IMR-90 (cell line): ENCODE measurements at regions not wholly inside any gene's neighbourhood (a gene's known extent, or its start where the extent isn't known, plus 50 kb on each side); places are given as distances from the start of the nearest gene placed in this dataset.

Experiments
- ATAC-seq: fragments of 200-7000 bp; cut with Tn5 transposase; 2 replicates; pipeline ENCODE4 v1.9.1; 2020; ENCODE audit warnings: low read depth, mild to moderate bottlenecking, moderate library complexity
- BruUV-seq: library from RNA; stranded (reverse); fragments of 400-500 nt; replicated peaks from 2 replicates; lab custom pipeline; 2021; lab: Mats Ljungman, UMichigan
- CTCF ChIA-PET: fragments of 300-600 bp; formaldehyde crosslinking; extraction: SDS; loops from one replicate; lab custom pipeline; 2021; ENCODE audit warnings: antibody characterized with exemption; lab: Yijun Ruan, JAX
- POLR2A ChIA-PET: fragments of 300-600 bp; sonication (Branson Sonifier 250); formaldehyde crosslinking; loops from one replicate; lab custom pipeline; 2022; ENCODE audit warnings: antibody characterized with exemption; ENCODE audit not compliant: unreplicated experiment; lab: Charles Lee
- DNase-seq: peaks from one replicate; pipeline ENCODE4 v3.0.0; 2013
- H2AFZ ChIP-seq: replicated peaks from 2 replicates; pipeline ENCODE3; 2013; ENCODE audit warnings: low read length, mild to moderate bottlenecking; ENCODE audit not compliant: poor library complexity
- H2AK5ac ChIP-seq: 2 replicates; pipeline ENCODE4 v1.6.1; 2013; ENCODE audit warnings: low read depth, low read length, inconsistent platforms
- H2AK9ac ChIP-seq: replicated peaks from 2 replicates; pipeline ENCODE3; 2013; ENCODE audit warnings: mild to moderate bottlenecking, low read depth, low read length, moderate library complexity; ENCODE audit not compliant: poor library complexity
- H2BK120ac ChIP-seq: 2 replicates; pipeline ENCODE4 v1.6.1; 2013; ENCODE audit warnings: low read depth, low read length, inconsistent platforms
- H2BK15ac ChIP-seq: 3 replicates; pipeline ENCODE4 v1.6.1; 2013; ENCODE audit warnings: low read depth, low read length, inconsistent platforms
- H2BK20ac ChIP-seq: 2 replicates; pipeline ENCODE4 v1.6.1; 2013; ENCODE audit warnings: low read depth, mild to moderate bottlenecking, inconsistent platforms, low read length, moderate library complexity
- H2BK5ac ChIP-seq: 2 replicates; pipeline ENCODE4 v1.6.1; 2013; ENCODE audit warnings: mild to moderate bottlenecking, low read depth, low read length, inconsistent platforms; ENCODE audit not compliant: poor library complexity, severe bottlenecking
- H3K14ac ChIP-seq: replicated peaks from 2 replicates; pipeline ENCODE4 v1.6.1; 2013; ENCODE audit warnings: low read depth, low read length, inconsistent platforms
- H3K18ac ChIP-seq: 2 replicates; pipeline ENCODE4 v1.6.1; 2013; ENCODE audit warnings: low read depth, low read length, control low read depth
- H3K23ac ChIP-seq: 2 replicates; pipeline ENCODE4 v1.6.1; 2013; ENCODE audit warnings: low read depth, low read length, inconsistent platforms
- H3K27ac ChIP-seq: 2 replicates; pipeline ENCODE4 v1.5.1; 2013; ENCODE audit warnings: mild to moderate bottlenecking, control low read depth, low read length; ENCODE audit not compliant: insufficient read depth
- H3K27me3 ChIP-seq: 2 replicates; pipeline ENCODE4 v1.6.1; 2013; ENCODE audit warnings: low read length; ENCODE audit not compliant: control insufficient read depth, insufficient read depth
- H3K36me3 ChIP-seq: 2 replicates; pipeline ENCODE4 v1.6.1; 2013; ENCODE audit warnings: low read length, mixed read lengths; ENCODE audit not compliant: control insufficient read depth, insufficient read depth
- H3K4ac ChIP-seq: 2 replicates; pipeline ENCODE4 v1.6.1; 2013; ENCODE audit warnings: low read depth, low read length, inconsistent platforms
- H3K4me1 ChIP-seq: 2 replicates; pipeline ENCODE4 v1.6.1; 2013; ENCODE audit warnings: low read length, mixed read lengths; ENCODE audit not compliant: control insufficient read depth, insufficient read depth
- H3K4me2 ChIP-seq: 2 replicates; pipeline ENCODE4 v1.6.1; 2013; ENCODE audit warnings: low read depth, mild to moderate bottlenecking, control low read depth, low read length, moderate library complexity
- H3K4me3 ChIP-seq: 2 replicates; pipeline ENCODE4 v1.5.1; 2013; ENCODE audit warnings: low read depth, mild to moderate bottlenecking, control low read depth, low read length, moderate library complexity; ENCODE audit not compliant: insufficient read depth
- H3K56ac ChIP-seq: 2 replicates; pipeline ENCODE4 v1.6.1; 2013; ENCODE audit warnings: low read length, inconsistent platforms; ENCODE audit not compliant: insufficient read depth; ENCODE audit errors: extremely low read depth
- H3K79me1 ChIP-seq, 2 experiments: 2 replicates each; pipeline ENCODE4 v1.6.1; 2013; ENCODE audit warnings: low read length in 2 of 2, inconsistent platforms in 1 of 2, low read depth in 1 of 2
- H3K9ac ChIP-seq: 2 replicates; pipeline ENCODE4 v1.6.1; 2013; ENCODE audit warnings: low read depth, low read length, control low read depth
- H3K9me1 ChIP-seq: 2 replicates; pipeline ENCODE4 v1.6.1; 2013; ENCODE audit warnings: low read length, inconsistent platforms; ENCODE audit not compliant: insufficient read depth
- H3K9me3 ChIP-seq: 2 replicates; pipeline ENCODE4 v1.6.1; 2013; ENCODE audit warnings: low read length; ENCODE audit not compliant: control insufficient read depth, insufficient read depth
- H4K20me1 ChIP-seq: 2 replicates; pipeline ENCODE4 v1.6.1; 2013; ENCODE audit warnings: low read length, inconsistent platforms; ENCODE audit not compliant: insufficient read depth
- H4K5ac ChIP-seq: 2 replicates; pipeline ENCODE4 v1.6.1; 2013; ENCODE audit warnings: mild to moderate bottlenecking, low read depth, low read length, control low read depth
- H4K8ac ChIP-seq, 2 experiments: 2 replicates each; pipeline ENCODE4 v1.6.1; 2013; ENCODE audit warnings: low read depth in 2 of 2, low read length in 2 of 2, control low read depth in 1 of 2, inconsistent platforms in 1 of 2
- H4K91ac ChIP-seq: 2 replicates; pipeline ENCODE4 v1.6.1; 2013; ENCODE audit warnings: low read depth, low read length, inconsistent platforms; ENCODE audit not compliant: insufficient read depth
- BHLHE40 ChIP-seq: fragments of 150-350 bp; IDR thresholded peaks from 2 replicates; pipeline ENCODE4 v1.6.1; 2016; ENCODE audit warnings: mild to moderate bottlenecking, low read depth, low read length
- CEBPB ChIP-seq: IDR thresholded peaks from 2 replicates; pipeline ENCODE4 v1.6.1; 2012; ENCODE audit warnings: low read depth, low read length, improper control_type of control experiment
- CHD1 ChIP-seq: IDR thresholded peaks from 2 replicates; pipeline ENCODE4 v1.6.1; 2012; ENCODE audit warnings: low read depth, low read length, improper control_type of control experiment
- FOS ChIP-seq: fragments of 150-350 bp; IDR thresholded peaks from 2 replicates; pipeline ENCODE4 v1.6.1; 2016; ENCODE audit warnings: low read depth, low read length
- MAZ ChIP-seq: IDR thresholded peaks from 2 replicates; pipeline ENCODE4 v1.6.1; 2012; ENCODE audit warnings: low read depth, mild to moderate bottlenecking, low read length, improper control_type of control experiment, moderate library complexity, borderline replicate concordance
- MXI1 ChIP-seq: IDR thresholded peaks from 2 replicates; pipeline ENCODE4 v1.6.1; 2012; ENCODE audit warnings: low read depth, mild to moderate bottlenecking, low read length, moderate library complexity, borderline replicate concordance
- NFE2L2 ChIP-seq: fragments of 150-350 bp; IDR thresholded peaks from 2 replicates; pipeline ENCODE4 v1.6.1; 2016; ENCODE audit warnings: low read depth, mild to moderate bottlenecking, low read length
- POLR2A ChIP-seq: IDR thresholded peaks from 2 replicates; pipeline ENCODE4 v1.6.1; 2012; ENCODE audit warnings: mild to moderate bottlenecking, low read depth, low read length
- RAD21 ChIP-seq: IDR thresholded peaks from 2 replicates; pipeline ENCODE4 v1.6.1; 2012; ENCODE audit warnings: low read length, improper control_type of control experiment
- RCOR1 ChIP-seq: IDR thresholded peaks from 2 replicates; pipeline ENCODE4 v1.6.1; 2012; ENCODE audit warnings: mild to moderate bottlenecking, low read length, improper control_type of control experiment; ENCODE audit not compliant: insufficient replicate concordance
- RFX5 ChIP-seq: IDR thresholded peaks from 2 replicates; pipeline ENCODE4 v1.8.0; 2012; ENCODE audit warnings: low read depth, mild to moderate bottlenecking, low read length, moderate library complexity
- SMC3 ChIP-seq: fragments of 150-350 bp; IDR thresholded peaks from 2 replicates; pipeline ENCODE4 v1.6.1; 2016; ENCODE audit warnings: low read depth, mild to moderate bottlenecking, antibody characterized with exemption, low read length, moderate library complexity
- dilution Hi-C: fragments of 300-500 bp; cut with HindIII; formaldehyde crosslinking; loops from one replicate; pipeline ENCODE4 v1.14.3; 2018; ENCODE audit warnings: low sequenced_read_pairs; ENCODE audit not compliant: unreplicated experiment
- in situ Hi-C: fragments of 300-500 bp; cut with MboI; formaldehyde crosslinking; loops from 3 replicates; pipeline ENCODE4 v1.14.3; 2019; ENCODE audit warnings: low sequenced_read_pairs, inconsistent platforms, mixed read lengths
- intact Hi-C: fragments of 100-400 bp; cut with micrococcal nuclease; formaldehyde crosslinking; loops from 2 replicates; pipeline ENCODE4 v1.10.0; 2022
- TF ChIP-seq, protein P1 (sequence below): conservative IDR thresholded peaks from 2 replicates; pipeline ENCODE4 v1.5.1; 2012; ENCODE audit warnings: mild to moderate bottlenecking, low read depth, low read length, improper control_type of control experiment
- TF ChIP-seq, protein P2 (sequence below): fragments of 150-350 bp; IDR thresholded peaks from 2 replicates; pipeline ENCODE4 v1.6.1; 2016; ENCODE audit warnings: low read depth, mild to moderate bottlenecking, low read length, moderate library complexity, borderline replicate concordance
- TF ChIP-seq, protein P3 (sequence below): fragments of 150-350 bp; IDR thresholded peaks from 2 replicates; pipeline ENCODE4 v1.6.1; 2017; ENCODE audit warnings: mild to moderate bottlenecking, antibody characterized with exemption, low read length, low read depth

DNA sequence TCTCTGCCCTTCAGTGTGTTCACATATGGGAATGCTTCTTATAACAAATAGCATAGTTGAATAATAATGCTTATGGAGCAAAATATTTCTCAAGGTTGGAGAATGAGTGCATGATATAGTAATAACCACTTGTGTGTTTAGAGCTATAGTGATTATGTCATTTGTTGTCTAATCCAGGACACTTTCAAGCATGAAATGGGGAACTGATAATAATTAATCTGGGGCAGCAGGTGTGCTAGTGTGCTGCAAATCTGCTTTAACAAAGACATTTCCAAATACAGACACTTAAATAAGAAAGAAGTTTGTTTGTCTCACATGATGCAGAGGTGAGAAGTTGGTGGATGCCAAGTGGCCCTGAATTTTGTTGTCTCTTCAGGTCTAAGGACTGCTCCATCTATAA, 579.3 kb upstream of the GRM7 start:
- POLR2A ChIA-PET = no interaction called here

More for the DNA sequence above, 579.3 kb upstream of the GRM7 start:
- H2AK5ac ChIP-seq = no peak overlapping the region
- no peak overlapping the region for H3K4ac ChIP-seq
- H2BK20ac ChIP-seq = no peak overlapping the region
- no peaks in the 10 kb centered on the region for H4K20me1 ChIP-seq
- no peak overlapping the region for H3K9ac ChIP-seq
- H3K14ac ChIP-seq = no peak overlapping the region
- no peak overlapping the region for H3K4me2 ChIP-seq
- H3K18ac ChIP-seq = no peak overlapping the region
- no peak overlapping the region for H2BK5ac ChIP-seq
- no peak for DNase-seq
- no peak overlapping the region for H4K8ac ChIP-seq
- no peaks in the 10 kb centered on the region for H3K9me1 ChIP-seq
- dilution Hi-C loops = no loop called here
- H3K9me3 ChIP-seq = peaks cover 15% of the 10 kb centered on the region
- no peak for ATAC-seq
- no peak overlapping the region for H2AFZ ChIP-seq
- no peak overlapping the region for H2BK120ac ChIP-seq
- no peak overlapping the region for H2AK9ac ChIP-seq
- no peaks in the 10 kb centered on the region for H3K4me1 ChIP-seq
- no peak overlapping the region for H2BK15ac ChIP-seq
- H4K5ac ChIP-seq = no peak overlapping the region
- H3K79me1 ChIP-seq = no peaks in the 10 kb centered on the region
- no peak overlapping the region for H4K91ac ChIP-seq
- no peaks in the 10 kb centered on the region for H3K36me3 ChIP-seq
- H3K56ac ChIP-seq = no peak overlapping the region
- no peak overlapping the region for H3K27ac ChIP-seq
- no peak overlapping the region for H3K23ac ChIP-seq
- intact Hi-C loops = no loop called here
- in situ Hi-C loops = no loop called here
- BruUV-seq = no TSS peak
- CTCF ChIA-PET = no interaction called here
- H3K4me3 ChIP-seq = no peak overlapping the region
- TF ChIP-seq, protein P1, sequence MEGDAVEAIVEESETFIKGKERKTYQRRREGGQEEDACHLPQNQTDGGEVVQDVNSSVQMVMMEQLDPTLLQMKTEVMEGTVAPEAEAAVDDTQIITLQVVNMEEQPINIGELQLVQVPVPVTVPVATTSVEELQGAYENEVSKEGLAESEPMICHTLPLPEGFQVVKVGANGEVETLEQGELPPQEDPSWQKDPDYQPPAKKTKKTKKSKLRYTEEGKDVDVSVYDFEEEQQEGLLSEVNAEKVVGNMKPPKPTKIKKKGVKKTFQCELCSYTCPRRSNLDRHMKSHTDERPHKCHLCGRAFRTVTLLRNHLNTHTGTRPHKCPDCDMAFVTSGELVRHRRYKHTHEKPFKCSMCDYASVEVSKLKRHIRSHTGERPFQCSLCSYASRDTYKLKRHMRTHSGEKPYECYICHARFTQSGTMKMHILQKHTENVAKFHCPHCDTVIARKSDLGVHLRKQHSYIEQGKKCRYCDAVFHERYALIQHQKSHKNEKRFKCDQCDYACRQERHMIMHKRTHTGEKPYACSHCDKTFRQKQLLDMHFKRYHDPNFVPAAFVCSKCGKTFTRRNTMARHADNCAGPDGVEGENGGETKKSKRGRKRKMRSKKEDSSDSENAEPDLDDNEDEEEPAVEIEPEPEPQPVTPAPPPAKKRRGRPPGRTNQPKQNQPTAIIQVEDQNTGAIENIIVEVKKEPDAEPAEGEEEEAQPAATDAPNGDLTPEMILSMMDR = no peak
- TF ChIP-seq RCOR1 = no peak
- TF ChIP-seq, protein P2, sequence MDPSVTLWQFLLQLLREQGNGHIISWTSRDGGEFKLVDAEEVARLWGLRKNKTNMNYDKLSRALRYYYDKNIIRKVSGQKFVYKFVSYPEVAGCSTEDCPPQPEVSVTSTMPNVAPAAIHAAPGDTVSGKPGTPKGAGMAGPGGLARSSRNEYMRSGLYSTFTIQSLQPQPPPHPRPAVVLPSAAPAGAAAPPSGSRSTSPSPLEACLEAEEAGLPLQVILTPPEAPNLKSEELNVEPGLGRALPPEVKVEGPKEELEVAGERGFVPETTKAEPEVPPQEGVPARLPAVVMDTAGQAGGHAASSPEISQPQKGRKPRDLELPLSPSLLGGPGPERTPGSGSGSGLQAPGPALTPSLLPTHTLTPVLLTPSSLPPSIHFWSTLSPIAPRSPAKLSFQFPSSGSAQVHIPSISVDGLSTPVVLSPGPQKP = no peak
- TF ChIP-seq, protein P3, sequence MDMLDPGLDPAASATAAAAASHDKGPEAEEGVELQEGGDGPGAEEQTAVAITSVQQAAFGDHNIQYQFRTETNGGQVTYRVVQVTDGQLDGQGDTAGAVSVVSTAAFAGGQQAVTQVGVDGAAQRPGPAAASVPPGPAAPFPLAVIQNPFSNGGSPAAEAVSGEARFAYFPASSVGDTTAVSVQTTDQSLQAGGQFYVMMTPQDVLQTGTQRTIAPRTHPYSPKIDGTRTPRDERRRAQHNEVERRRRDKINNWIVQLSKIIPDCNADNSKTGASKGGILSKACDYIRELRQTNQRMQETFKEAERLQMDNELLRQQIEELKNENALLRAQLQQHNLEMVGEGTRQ = no peak
- no peak for TF ChIP-seq NFE2L2
- TF ChIP-seq MXI1 = no peak
- no peak for TF ChIP-seq BHLHE40
- no peak for TF ChIP-seq SMC3
- TF ChIP-seq RFX5 = no peak
- TF ChIP-seq MAZ = no peak
- no peak for TF ChIP-seq CHD1
- TF ChIP-seq RAD21 = no peak
- no peak for TF ChIP-seq POLR2A
- no peak for TF ChIP-seq FOS
- TF ChIP-seq CEBPB = no peak
- H3K27me3 ChIP-seq = no peaks in the 10 kb centered on the region
